Lower leg skin (tissue), 3 donors: ENCODE measurements at regions not wholly inside any gene's neighbourhood (a gene's known extent, or its start where the extent isn't known, plus 50 kb on each side); places are given as distances from the start of the nearest gene placed in this dataset.

Source experiments
- CTCF ChIP-seq, 3 donors: fragments of 450-650 bp; IDR thresholded peaks; one replicate each; pipeline ENCODE4 v1.5.1; 2016; ENCODE audit warnings: antibody characterized with exemption in 3 of 3, mild to moderate bottlenecking in 3 of 3, moderate library complexity in 2 of 3
- POLR2A ChIP-seq, 2 donors: fragments of 450-650 bp; IDR thresholded peaks; one replicate each; pipeline ENCODE4 v1.6.1; 2016 to 2017; ENCODE audit warnings: antibody characterized with exemption in 2 of 2, mild to moderate bottlenecking in 1 of 2, moderate library complexity in 1 of 2

GRCh38 chr3:53998980-53999379 is 107.3 kb upstream of the SELENOK start:
- TF ChIP-seq POLR2A (IDR thresholded peaks at IDR 0.05), result no peak
- no peak for TF ChIP-seq CTCF (IDR thresholded peaks at IDR 0.05)
